SK-N-SH (cell line): ENCODE measurements at regions not wholly inside any gene's neighbourhood (a gene's known extent, or its start where the extent isn't known, plus 50 kb on each side); places are given as distances from the start of the nearest gene placed in this dataset.

Source experiments
- CTCF ChIA-PET: fragments of 300-600, 350-600 bp; formaldehyde crosslinking; extraction: SDS; loops from one replicate; lab custom pipeline; 2021; lab: Yijun Ruan, JAX
- POLR2A ChIA-PET: fragments of 350-600 bp; sonication (Branson Sonifier 250); formaldehyde crosslinking; extraction: SDS; loops from one replicate; lab custom pipeline; 2020; ENCODE audit warnings: antibody characterized with exemption, inconsistent platforms; lab: Yijun Ruan, JAX
- DNase-seq: peaks from one replicate; pipeline ENCODE4 v3.0.0; 2012
- H2AFZ ChIP-seq: fragments of 200-600 bp; sonication (generic); 2 replicates; pipeline ENCODE4 v1.8.1; 2016; ENCODE audit warnings: antibody characterized with exemption, mild to moderate bottlenecking, low read depth
- H3F3A ChIP-seq: fragments of 200-600 bp; sonication (generic); replicated peaks from 2 replicates; pipeline ENCODE3; 2016; ENCODE audit warnings: antibody characterized with exemption, mild to moderate bottlenecking; ENCODE audit not compliant: insufficient read depth
- H3K27ac ChIP-seq, 2 experiments: fragments of 200-500 bp in 1 of 2; fragments of 200-600 bp in 1 of 2; sonication (Bioruptor generic) in 1 of 2; sonication (generic), shearing (Covaris generic) in 1 of 2; 2 replicates each; pipeline versions ENCODE4 v1.5.1 to v1.6.1; 2014 to 2016; ENCODE audit warnings: low read depth in 2 of 2, inconsistent platforms in 1 of 2, low read length in 1 of 2, mild to moderate bottlenecking in 1 of 2, mixed read lengths in 1 of 2
- H3K27me3 ChIP-seq: fragments of 200-600 bp; sonication (generic), shearing (Covaris generic); 2 replicates; pipeline ENCODE4 v1.6.1; 2016; ENCODE audit warnings: mixed run types; ENCODE audit not compliant: insufficient read depth
- H3K36me3 ChIP-seq, 2 experiments: fragments of 200-500 bp in 1 of 2; fragments of 200-600 bp in 1 of 2; sonication (Bioruptor generic) in 1 of 2; sonication (generic) in 1 of 2; replicated peaks in 1 of 2; 2 replicates each; pipeline versions ENCODE3 to v1.5.1; 2014 to 2016; ENCODE audit warnings: low read length in 1 of 2, mild to moderate bottlenecking in 1 of 2; ENCODE audit not compliant: insufficient read depth in 2 of 2, control insufficient read depth in 1 of 2
- H3K4me1 ChIP-seq, 2 experiments: fragments of 200-500 bp in 1 of 2; fragments of 200-600 bp in 1 of 2; sonication (Bioruptor generic) in 1 of 2; sonication (generic), shearing (Covaris generic) in 1 of 2; 2 replicates each; pipeline versions ENCODE4 v1.5.1 to v1.6.1; 2014 to 2016; ENCODE audit warnings: low read depth in 1 of 2, low read length in 1 of 2, mixed run types in 1 of 2; ENCODE audit not compliant: insufficient read depth in 2 of 2, control insufficient read depth in 1 of 2
- H3K4me2 ChIP-seq: fragments of 200-600 bp; sonication (generic), shearing (Covaris generic); 2 replicates; pipeline ENCODE4 v1.6.1; 2017; ENCODE audit warnings: mixed run types
- H3K4me3 ChIP-seq, 2 experiments: fragments of 200-500 bp in 1 of 2; fragments of 200-600 bp in 1 of 2; sonication (Bioruptor generic) in 1 of 2; sonication (generic), shearing (Covaris generic) in 1 of 2; 2 replicates each; pipeline versions ENCODE4 v1.5.1 to v1.8.1; 2014 to 2016; ENCODE audit warnings: low read depth in 2 of 2, inconsistent platforms in 1 of 2, low read length in 1 of 2, mild to moderate bottlenecking in 1 of 2, mixed read lengths in 1 of 2, moderate library complexity in 1 of 2
- H3K79me2 ChIP-seq: fragments of 200-600 bp; sonication (generic); 2 replicates; pipeline ENCODE4 v1.8.1; 2017; ENCODE audit warnings: mild to moderate bottlenecking; ENCODE audit not compliant: insufficient read depth
- H3K9ac ChIP-seq: fragments of 200-600 bp; sonication (generic); 2 replicates; pipeline ENCODE4 v1.6.1; 2017; ENCODE audit warnings: mixed run types
- H3K9me2 ChIP-seq: fragments of 200-600 bp; sonication (generic); 2 replicates; pipeline ENCODE4 v1.6.1; 2017; ENCODE audit warnings: mixed run types
- H3K9me3 ChIP-seq: fragments of 200-600 bp; sonication (generic); 2 replicates; pipeline ENCODE4 v1.6.1; 2017; ENCODE audit warnings: mixed run types, mild to moderate bottlenecking, moderate library complexity
- H4K20me1 ChIP-seq: fragments of 200-600 bp; sonication (generic); 2 replicates; pipeline ENCODE4 v1.6.1; 2017; ENCODE audit warnings: mild to moderate bottlenecking, mixed run types; ENCODE audit not compliant: insufficient read depth
- CHD2 ChIP-seq: fragments of 150-350 bp; IDR thresholded peaks from 2 replicates; pipeline ENCODE4 v1.6.1; 2018; ENCODE audit warnings: low read length; ENCODE audit not compliant: partially characterized antibody
- EP300 ChIP-seq, 2 experiments: IDR thresholded peaks; 2 replicates each; pipeline versions ENCODE4 v1.4.0 to v1.6.1; 2012; ENCODE audit warnings: borderline replicate concordance in 1 of 2, low read depth in 1 of 2, low read length in 1 of 2
- EZH2phosphoT487 ChIP-seq: fragments of 200-600 bp; sonication (generic); IDR thresholded peaks from 2 replicates; pipeline ENCODE4 v1.6.1; 2017; ENCODE audit warnings: low read depth, mixed run types, mild to moderate bottlenecking, antibody characterized with exemption, moderate library complexity, borderline replicate concordance
- FOXM1 ChIP-seq: IDR thresholded peaks from 2 replicates; pipeline ENCODE4 v1.4.0; 2012; ENCODE audit warnings: low read depth, mild to moderate bottlenecking
- GABPA ChIP-seq: IDR thresholded peaks from 2 replicates; pipeline ENCODE4 v1.4.0; 2012; ENCODE audit warnings: low read depth, mild to moderate bottlenecking
- GATA2 ChIP-seq: sonication (generic); formaldehyde crosslinking; IDR thresholded peaks from 2 replicates; pipeline ENCODE4 v1.5.0; 2020; ENCODE audit warnings: mild to moderate bottlenecking, missing genetic modification reagents
- JUND ChIP-seq: IDR thresholded peaks from 2 replicates; pipeline ENCODE4 v1.4.0; 2012
- MEF2A ChIP-seq: IDR thresholded peaks from 2 replicates; pipeline ENCODE4 v1.4.0; 2012; ENCODE audit warnings: low read depth, borderline replicate concordance
- MXI1 ChIP-seq: IDR thresholded peaks from 2 replicates; pipeline ENCODE4 v1.6.1; 2012; ENCODE audit warnings: mild to moderate bottlenecking, low read depth, low read length, improper control_type of control experiment
- NRF1 ChIP-seq: IDR thresholded peaks from 2 replicates; pipeline ENCODE4 v1.6.1; 2012; ENCODE audit warnings: low read depth, mild to moderate bottlenecking, low read length
- POLR2AphosphoS5 ChIP-seq: IDR thresholded peaks from 2 replicates; pipeline ENCODE4 v1.6.1; 2012; ENCODE audit warnings: low read depth, low read length
- RAD21 ChIP-seq: IDR thresholded peaks from 2 replicates; pipeline ENCODE4 v1.6.1; 2012; ENCODE audit warnings: mild to moderate bottlenecking, low read length
- RCOR1 ChIP-seq: fragments of 150-350 bp; IDR thresholded peaks from 2 replicates; pipeline ENCODE4 v1.6.1; 2017; ENCODE audit warnings: antibody characterized with exemption, low read length
- RFX5 ChIP-seq: IDR thresholded peaks from 2 replicates; pipeline ENCODE4 v1.6.1; 2012; ENCODE audit warnings: mild to moderate bottlenecking, improper control_type of control experiment, low read length
- SMC3 ChIP-seq: IDR thresholded peaks from 2 replicates; pipeline ENCODE4 v1.6.1; 2012; ENCODE audit warnings: low read depth, low read length, improper control_type of control experiment
- TAF1 ChIP-seq: IDR thresholded peaks from 2 replicates; pipeline ENCODE4 v1.6.1; 2012; ENCODE audit warnings: low read depth, mild to moderate bottlenecking, low read length, moderate library complexity, borderline replicate concordance
- TCF12 ChIP-seq: IDR thresholded peaks from 2 replicates; pipeline ENCODE4 v1.4.0; 2012
- TEAD4 ChIP-seq: IDR thresholded peaks from 2 replicates; pipeline ENCODE4 v1.4.0; 2012; ENCODE audit warnings: mild to moderate bottlenecking, borderline replicate concordance; ENCODE audit not compliant: insufficient read depth
- YY1 ChIP-seq: IDR thresholded peaks from 2 replicates; pipeline ENCODE4 v1.4.0; 2012; ENCODE audit warnings: low read depth, mild to moderate bottlenecking
- WGBS: methylation state at CpG from one replicate; pipeline ENCODE4 v1.1.6; 2017; ENCODE audit warnings: low lambda C conversion rate; 5-methylcytosine and 5-hydroxymethylcytosine counted together
- TF ChIP-seq, protein P1 (sequence below): fragments of 150-350 bp; IDR thresholded peaks from 2 replicates; pipeline ENCODE4 v1.6.1; 2017; ENCODE audit warnings: antibody characterized with exemption, low read length, low read depth, borderline replicate concordance
- TF ChIP-seq, protein P2 (sequence below): IDR thresholded peaks from 2 replicates; pipeline ENCODE4 v1.4.0; 2012; ENCODE audit warnings: low read depth, borderline replicate concordance
- TF ChIP-seq, protein P3 (sequence below): fragments of 150-350 bp; IDR thresholded peaks from 2 replicates; pipeline ENCODE4 v1.6.1; 2016; ENCODE audit warnings: mild to moderate bottlenecking, low read depth, low read length

DNA sequence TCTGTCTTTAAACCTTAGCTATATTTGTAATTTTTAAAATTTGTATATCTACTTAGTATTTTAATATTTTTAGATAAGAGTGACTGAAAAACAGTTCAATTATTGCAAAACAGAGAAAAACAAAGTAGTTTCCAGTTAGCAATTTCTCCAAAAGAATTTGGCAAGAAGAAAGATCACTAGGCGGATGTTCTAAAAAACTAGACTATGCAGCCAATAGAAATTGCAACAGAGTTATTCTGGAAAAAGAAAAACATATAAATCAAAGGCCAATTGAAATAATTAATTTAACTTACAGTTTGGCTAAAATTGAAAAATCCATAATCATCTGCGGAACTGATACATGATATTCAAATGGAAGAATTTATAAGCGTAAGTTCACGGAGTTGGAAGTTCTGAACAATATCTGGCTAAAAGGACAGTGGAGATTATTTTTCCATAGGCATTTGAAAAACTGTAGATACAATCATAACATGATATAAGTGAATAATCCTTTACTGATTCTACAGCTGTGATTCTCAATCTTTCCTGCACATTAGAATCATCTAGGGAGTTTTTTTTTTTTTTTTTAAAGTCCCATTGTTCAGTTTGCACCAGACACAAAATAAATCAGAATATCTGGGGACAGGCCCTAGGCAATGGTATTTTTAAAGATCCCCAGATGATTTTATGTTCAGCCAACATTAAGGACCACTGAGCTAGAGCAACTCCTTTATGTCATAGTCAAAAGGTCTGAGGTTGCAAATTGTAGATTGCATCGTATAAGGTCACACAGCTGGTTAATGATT lies 605.1 kb upstream of the DAB2 start:
- TF ChIP-seq TEAD4, result no peak
- TF ChIP-seq RAD21, result no peak
- TF ChIP-seq NRF1, result no peak
- no peak for TF ChIP-seq EP300 (IDR thresholded peaks at IDR 0.05; ENCODE audit: borderline replicate concordance in 1 of 2, low read depth in 1 of 2, low read length in 1 of 2)
- no peak for TF ChIP-seq TAF1
- TF ChIP-seq TCF12, result no peak
- no peak for TF ChIP-seq MEF2A
- no peak for TF ChIP-seq MXI1
- TF ChIP-seq CHD2, result no peak
- TF ChIP-seq RCOR1, result no peak
- no peak for TF ChIP-seq JUND
- TF ChIP-seq, protein P1, sequence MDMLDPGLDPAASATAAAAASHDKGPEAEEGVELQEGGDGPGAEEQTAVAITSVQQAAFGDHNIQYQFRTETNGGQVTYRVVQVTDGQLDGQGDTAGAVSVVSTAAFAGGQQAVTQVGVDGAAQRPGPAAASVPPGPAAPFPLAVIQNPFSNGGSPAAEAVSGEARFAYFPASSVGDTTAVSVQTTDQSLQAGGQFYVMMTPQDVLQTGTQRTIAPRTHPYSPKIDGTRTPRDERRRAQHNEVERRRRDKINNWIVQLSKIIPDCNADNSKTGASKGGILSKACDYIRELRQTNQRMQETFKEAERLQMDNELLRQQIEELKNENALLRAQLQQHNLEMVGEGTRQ, result no peak
- TF ChIP-seq, protein P2, sequence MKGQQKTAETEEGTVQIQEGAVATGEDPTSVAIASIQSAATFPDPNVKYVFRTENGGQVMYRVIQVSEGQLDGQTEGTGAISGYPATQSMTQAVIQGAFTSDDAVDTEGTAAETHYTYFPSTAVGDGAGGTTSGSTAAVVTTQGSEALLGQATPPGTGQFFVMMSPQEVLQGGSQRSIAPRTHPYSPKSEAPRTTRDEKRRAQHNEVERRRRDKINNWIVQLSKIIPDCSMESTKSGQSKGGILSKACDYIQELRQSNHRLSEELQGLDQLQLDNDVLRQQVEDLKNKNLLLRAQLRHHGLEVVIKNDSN, result no peak
- no peak for TF ChIP-seq GABPA
- TF ChIP-seq GATA2 (CRISPR knock-in tag), result no peak
- H3K9me3 ChIP-seq, result no peaks in the 10 kb centered on the region
- no peaks in the 10 kb centered on the region; the same call in 1 of the 2 replicates for H3K27me3 ChIP-seq
- no peak overlapping the region for H2AFZ ChIP-seq
- no peak overlapping the region for H3K4me3 ChIP-seq
- no peaks in the 10 kb centered on the region for H4K20me1 ChIP-seq
- 26% methylated on average over 5 of the region's 5 CpGs for WGBS
- H3K36me3 ChIP-seq, result no peaks in the 10 kb centered on the region
- no peaks in the 10 kb centered on the region for H3F3A ChIP-seq
- ChIA-PET POLR2A (no interaction called here), CTCF (no interaction called here)
- no peak for DNase-seq
- H3K79me2 ChIP-seq, result no peaks in the 10 kb centered on the region
- no peak overlapping the region for H3K27ac ChIP-seq
- no peaks in the 10 kb centered on the region for H3K4me1 ChIP-seq
- H3K9me2 ChIP-seq, result no peaks in the 10 kb centered on the region
- H3K4me2 ChIP-seq, result no peak overlapping the region
- no peak overlapping the region for H3K9ac ChIP-seq

DNA sequence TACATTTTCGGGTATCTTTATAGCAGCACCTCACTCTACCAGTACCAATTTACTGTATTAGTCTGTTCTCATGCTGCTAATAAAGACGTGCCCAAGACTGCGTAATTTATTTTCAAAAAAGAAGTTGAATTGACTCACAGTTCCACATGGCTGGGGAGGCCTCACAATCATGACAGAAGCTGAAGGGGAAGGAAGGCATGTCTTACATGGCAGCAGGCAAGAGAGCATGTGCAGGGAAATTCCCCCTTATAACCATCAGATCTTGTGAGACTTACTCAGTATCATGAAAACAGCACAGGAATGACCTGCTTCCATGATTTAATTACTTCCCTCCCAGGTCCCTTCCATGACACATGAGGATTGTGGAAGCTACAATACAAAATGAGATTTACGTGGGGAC lies 602.6 kb upstream of the DAB2 start:
- H3K79me2 ChIP-seq, result no peaks in the 10 kb centered on the region
- DNase-seq, result no peak
- 6% methylated on average over 4 of the region's 4 CpGs for WGBS
- H3K27ac ChIP-seq, result no peak overlapping the region
- no peaks in the 10 kb centered on the region for H3K36me3 ChIP-seq
- no peak overlapping the region for H3K4me2 ChIP-seq
- CTCF ChIA-PET, result no interaction called here
- no peak overlapping the region for H3K9ac ChIP-seq
- H3K4me1 ChIP-seq, result no peaks in the 10 kb centered on the region
- no peaks in the 10 kb centered on the region for H3K9me3 ChIP-seq
- H3K27me3 ChIP-seq, result no peaks in the 10 kb centered on the region; the same call in 1 of the 2 replicates
- no peak overlapping the region for H3K4me3 ChIP-seq
- POLR2A ChIA-PET, result no interaction called here
- H3F3A ChIP-seq, result no peaks in the 10 kb centered on the region
- H3K9me2 ChIP-seq, result no peaks in the 10 kb centered on the region
- no peaks in the 10 kb centered on the region for H4K20me1 ChIP-seq
- H2AFZ ChIP-seq, result no peak overlapping the region
- no peak for TF ChIP-seq YY1
- no peak for TF ChIP-seq POLR2AphosphoS5
- no peak for TF ChIP-seq TCF12
- TF ChIP-seq SMC3, result no peak
- no peak for TF ChIP-seq NRF1
- TF ChIP-seq RFX5, result no peak
- TF ChIP-seq, protein P3, sequence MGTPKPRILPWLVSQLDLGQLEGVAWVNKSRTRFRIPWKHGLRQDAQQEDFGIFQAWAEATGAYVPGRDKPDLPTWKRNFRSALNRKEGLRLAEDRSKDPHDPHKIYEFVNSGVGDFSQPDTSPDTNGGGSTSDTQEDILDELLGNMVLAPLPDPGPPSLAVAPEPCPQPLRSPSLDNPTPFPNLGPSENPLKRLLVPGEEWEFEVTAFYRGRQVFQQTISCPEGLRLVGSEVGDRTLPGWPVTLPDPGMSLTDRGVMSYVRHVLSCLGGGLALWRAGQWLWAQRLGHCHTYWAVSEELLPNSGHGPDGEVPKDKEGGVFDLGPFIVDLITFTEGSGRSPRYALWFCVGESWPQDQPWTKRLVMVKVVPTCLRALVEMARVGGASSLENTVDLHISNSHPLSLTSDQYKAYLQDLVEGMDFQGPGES, result no peak
- no peak for TF ChIP-seq FOXM1
- TF ChIP-seq MEF2A, result no peak
- TF ChIP-seq TAF1, result no peak
- TF ChIP-seq EZH2phosphoT487, result no peak
- TF ChIP-seq CHD2, result no peak
